Epithelial cell of proximal tubule (primary cell): ENCODE measurements at regions not wholly inside any gene's neighbourhood (a gene's known extent, or its start where the extent isn't known, plus 50 kb on each side); places are given as distances from the start of the nearest gene placed in this dataset.

ENCODE experiments used
- DNase-seq: peaks from one replicate; pipeline ENCODE4 v3.0.0-alpha.2; 2011; ENCODE audit warnings: low read depth
- H3K4me3 ChIP-seq: 2 replicates; pipeline ENCODE4 v1.5.1; 2011; ENCODE audit warnings: low read depth, mild to moderate bottlenecking, low read length
- TF ChIP-seq, protein P1 (sequence below): conservative IDR thresholded peaks from 2 replicates; pipeline ENCODE4 v1.5.1; 2012; ENCODE audit warnings: low read depth, mild to moderate bottlenecking, low read length

DNA sequence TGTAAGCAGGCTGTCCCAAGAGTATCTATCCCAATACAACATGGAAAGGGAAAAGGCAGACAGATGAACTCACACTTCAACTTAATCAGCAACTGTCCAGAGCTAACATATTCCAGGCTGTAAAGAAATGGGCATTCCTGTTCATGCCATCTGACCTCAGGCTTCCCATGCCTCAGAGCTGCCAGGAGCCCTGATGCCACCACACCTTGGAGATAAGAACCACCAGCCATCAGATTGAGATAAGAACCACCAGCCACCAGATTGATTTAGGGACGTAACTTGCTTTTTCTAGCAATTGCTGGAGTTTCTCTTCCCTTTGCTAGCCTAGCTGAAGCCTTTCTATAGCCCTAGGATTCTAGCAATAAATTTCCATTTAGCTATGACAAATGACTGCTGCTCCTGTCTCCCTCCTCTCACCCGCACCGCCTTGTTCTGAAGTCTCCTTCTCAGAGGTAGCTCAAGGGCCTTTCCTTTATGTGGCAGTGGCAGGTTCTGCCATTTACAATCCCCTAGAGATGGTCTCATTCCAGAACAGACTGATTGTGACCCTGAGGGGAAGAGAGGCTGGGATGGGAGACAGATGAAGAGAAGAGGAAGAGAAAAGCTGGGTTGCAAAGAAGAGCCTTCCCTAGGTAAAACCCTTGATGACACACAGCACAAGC, 88.0 kb upstream of the CTTNBP2NL start:
- no peak overlapping the region for H3K4me3 ChIP-seq
- TF ChIP-seq, protein P1, sequence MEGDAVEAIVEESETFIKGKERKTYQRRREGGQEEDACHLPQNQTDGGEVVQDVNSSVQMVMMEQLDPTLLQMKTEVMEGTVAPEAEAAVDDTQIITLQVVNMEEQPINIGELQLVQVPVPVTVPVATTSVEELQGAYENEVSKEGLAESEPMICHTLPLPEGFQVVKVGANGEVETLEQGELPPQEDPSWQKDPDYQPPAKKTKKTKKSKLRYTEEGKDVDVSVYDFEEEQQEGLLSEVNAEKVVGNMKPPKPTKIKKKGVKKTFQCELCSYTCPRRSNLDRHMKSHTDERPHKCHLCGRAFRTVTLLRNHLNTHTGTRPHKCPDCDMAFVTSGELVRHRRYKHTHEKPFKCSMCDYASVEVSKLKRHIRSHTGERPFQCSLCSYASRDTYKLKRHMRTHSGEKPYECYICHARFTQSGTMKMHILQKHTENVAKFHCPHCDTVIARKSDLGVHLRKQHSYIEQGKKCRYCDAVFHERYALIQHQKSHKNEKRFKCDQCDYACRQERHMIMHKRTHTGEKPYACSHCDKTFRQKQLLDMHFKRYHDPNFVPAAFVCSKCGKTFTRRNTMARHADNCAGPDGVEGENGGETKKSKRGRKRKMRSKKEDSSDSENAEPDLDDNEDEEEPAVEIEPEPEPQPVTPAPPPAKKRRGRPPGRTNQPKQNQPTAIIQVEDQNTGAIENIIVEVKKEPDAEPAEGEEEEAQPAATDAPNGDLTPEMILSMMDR: no peak
- no peak for DNase-seq

DNA sequence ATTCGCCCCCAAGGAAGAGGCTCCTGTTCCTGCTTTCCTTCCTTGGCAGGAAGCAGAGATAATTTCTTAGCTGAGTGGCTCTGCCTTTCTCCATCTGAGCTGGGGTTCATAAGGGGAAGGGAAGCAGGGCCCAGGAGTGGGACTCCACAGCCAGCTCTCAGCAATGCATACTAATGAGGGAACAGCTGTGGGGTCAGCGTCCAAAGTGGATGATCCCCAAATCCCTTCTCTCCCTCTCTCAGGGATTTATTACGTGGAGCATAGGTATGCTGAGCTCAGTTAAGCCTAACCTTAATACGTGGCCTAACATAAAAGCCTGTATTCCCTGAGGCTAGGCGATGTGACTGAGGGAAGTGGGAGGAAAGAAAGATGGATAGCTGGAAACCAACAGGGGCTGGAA, 87.3 kb upstream of the CTTNBP2NL start:
- no peak for DNase-seq
- no peak overlapping the region for H3K4me3 ChIP-seq
- TF ChIP-seq, protein P1: no peak

- TF ChIP-seq, protein P1: no peak
- no peak for DNase-seq
- no peak overlapping the region for H3K4me3 ChIP-seq
Observed at GRCh38 chr1:112309499-112309898, 86.5 kb upstream of the CTTNBP2NL start.

DNA sequence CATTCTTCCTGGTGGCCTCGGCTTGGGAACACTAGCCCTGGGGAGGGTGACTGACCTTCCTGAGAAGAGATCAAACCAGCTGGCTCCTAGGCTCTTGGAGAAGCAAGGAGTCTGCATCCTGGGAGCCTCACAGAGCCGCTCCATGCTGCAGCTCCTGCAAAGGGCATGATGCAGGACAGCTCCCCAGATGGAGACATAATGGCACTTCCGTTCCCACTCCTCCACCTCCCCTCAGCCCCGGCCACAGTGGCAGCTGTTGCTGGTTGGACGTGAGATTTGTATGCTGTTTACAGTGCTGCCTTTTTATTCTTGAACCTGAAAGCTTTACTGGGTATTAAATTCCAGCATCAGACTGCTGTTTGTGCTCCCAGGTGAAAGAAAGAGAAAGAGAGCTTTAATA, 83.7 kb upstream of the CTTNBP2NL start:
- H3K4me3 ChIP-seq: no peak overlapping the region
- TF ChIP-seq, protein P1: no peak
- DNase-seq: no peak

GRCh38 chr1:112312879-112313278, 83.1 kb upstream of the CTTNBP2NL start:
- no peak overlapping the region for H3K4me3 ChIP-seq
- DNase-seq: no peak
- TF ChIP-seq, protein P1: no peak

- no peak for DNase-seq
- no peak overlapping the region for H3K4me3 ChIP-seq
- TF ChIP-seq, protein P1: no peak
Observed at GRCh38 chr1:112316254-112316913, 79.6 kb upstream of the CTTNBP2NL start.

GRCh38 chr1:112317140-112317539, 78.9 kb upstream of the CTTNBP2NL start:
- H3K4me3 ChIP-seq: no peak overlapping the region
- no peak for DNase-seq
- TF ChIP-seq, protein P1: no peak
